ENCODE measurements at regions not wholly inside any gene's neighbourhood (a gene's known extent, or its start where the extent isn't known, plus 50 kb on each side); places are given as distances from the start of the nearest gene placed in this dataset.

DNA sequence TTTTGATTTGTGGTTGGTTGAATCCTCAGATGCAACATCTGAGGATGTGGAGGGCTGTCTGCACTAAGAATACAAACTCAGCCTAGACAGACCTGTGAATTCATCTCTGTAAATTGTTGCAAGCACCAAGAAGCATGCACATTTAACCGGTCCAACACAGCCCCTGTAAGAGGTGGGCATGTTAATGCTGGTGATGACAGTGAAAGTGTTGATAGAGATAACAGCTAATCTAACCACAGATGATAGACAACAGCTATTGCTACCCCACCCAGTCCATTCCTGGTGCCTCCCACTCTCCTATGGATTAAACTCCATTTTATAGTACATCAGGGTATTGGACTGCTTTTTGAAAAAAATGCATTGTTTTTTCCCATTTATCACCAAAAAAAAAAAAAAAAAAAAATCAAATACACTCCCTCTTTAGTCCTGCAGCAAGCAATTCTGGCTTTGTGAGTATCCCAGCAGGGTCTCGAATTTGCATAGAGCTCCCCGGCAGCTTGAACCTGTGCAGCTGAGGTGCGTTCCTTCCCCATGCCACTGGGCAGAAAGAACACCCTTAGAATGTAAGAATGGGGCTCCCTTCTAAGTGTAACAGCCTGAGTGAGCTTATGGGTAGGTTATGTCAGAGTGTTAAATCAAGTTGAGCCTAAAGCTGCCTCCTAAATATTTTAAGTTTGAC, 270.9 kb upstream of the JARID2 start:
- TF ChIP-seq CTCF (IDR thresholded peaks at IDR 0.05): no peak
- Histone ChIP-seq H3K4me1 (no peaks in the 10 kb centered on the region), H3K27ac (no peak overlapping the region), H3K79me2 (no peaks in the 10 kb centered on the region), H2AFZ (no peak overlapping the region), H3K4me3 (ENCODE audit: low read depth, low read length) (no peak overlapping the region), H3K27me3 (ENCODE audit: control insufficient read depth, insufficient read depth, low read length) (no peaks in the 10 kb centered on the region), H3K36me3 (ENCODE audit: control insufficient read depth, insufficient read depth, low read length) (no peaks in the 10 kb centered on the region), H3K4me2 (ENCODE audit: low read length) (no peak overlapping the region), H3K9ac (no peak overlapping the region), H3K9me3 (ENCODE audit: control insufficient read depth, low read length) (no peaks in the 10 kb centered on the region)

DNA sequence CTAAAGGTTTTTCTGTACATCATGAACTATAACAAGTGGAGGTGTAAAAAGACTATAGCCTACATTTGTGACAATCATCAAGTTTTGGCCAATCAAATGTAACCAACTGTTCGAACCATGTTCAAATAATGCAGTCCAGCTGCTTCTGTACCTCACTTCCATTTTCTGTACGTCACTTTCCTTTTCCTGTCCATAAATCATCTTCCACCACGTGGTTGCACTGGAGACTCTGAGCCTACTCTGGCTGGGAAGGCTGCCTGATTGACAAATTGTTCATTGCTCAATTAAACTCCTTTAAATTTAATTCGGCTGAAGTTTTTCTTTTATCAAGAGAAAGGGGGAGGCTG, 270.4 kb upstream of the JARID2 start:
- Histone ChIP-seq H3K4me2 (ENCODE audit: low read length) (no peak overlapping the region), H3K79me2 (no peaks in the 10 kb centered on the region), H3K9me3 (ENCODE audit: control insufficient read depth, low read length) (no peaks in the 10 kb centered on the region), H3K27ac (no peak overlapping the region), H3K4me3 (ENCODE audit: low read depth, low read length) (no peak overlapping the region), H3K27me3 (ENCODE audit: control insufficient read depth, insufficient read depth, low read length) (no peaks in the 10 kb centered on the region), H3K4me1 (no peaks in the 10 kb centered on the region), H3K36me3 (ENCODE audit: control insufficient read depth, insufficient read depth, low read length) (no peaks in the 10 kb centered on the region), H2AFZ (no peak overlapping the region), H3K9ac (no peak overlapping the region)
- no peak for TF ChIP-seq CTCF (IDR thresholded peaks at IDR 0.05)

DNA sequence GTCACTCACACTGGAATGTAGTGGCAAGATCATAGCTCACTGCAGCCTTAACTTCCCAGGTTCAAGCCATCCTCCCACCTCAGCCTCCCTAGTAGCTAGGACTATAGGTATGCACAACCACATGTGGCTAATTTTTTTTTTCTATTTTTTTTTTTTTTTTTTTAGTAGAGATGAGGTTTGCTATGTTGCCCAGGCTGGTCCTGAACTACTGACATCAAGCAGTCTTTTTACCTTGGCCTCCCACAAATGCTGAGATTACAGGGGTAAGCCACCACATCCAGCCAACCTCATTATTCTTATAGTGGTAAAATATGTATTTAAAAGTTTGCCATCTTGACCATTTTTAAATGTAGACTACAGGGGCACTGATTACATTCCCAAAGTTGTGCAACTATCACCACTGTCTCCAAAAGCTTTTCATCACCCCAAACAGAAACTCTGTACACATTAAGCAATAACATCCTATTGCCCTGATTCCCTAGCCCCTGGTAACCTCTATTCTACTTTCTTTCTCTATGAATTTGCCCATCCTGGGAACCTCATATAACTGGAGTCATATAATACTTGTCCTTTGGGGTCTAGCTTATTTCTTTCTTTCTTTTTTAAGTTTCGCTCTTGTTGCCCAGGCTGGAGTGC, 268.0 kb upstream of the JARID2 start:
- no peaks in the 10 kb centered on the region for H3K36me3 ChIP-seq (ENCODE audit: control insufficient read depth, insufficient read depth, low read length)
- H3K79me2 ChIP-seq: no peaks in the 10 kb centered on the region
- no peak overlapping the region for H3K27ac ChIP-seq
- H3K4me2 ChIP-seq (ENCODE audit: low read length): no peak overlapping the region
- H3K9ac ChIP-seq: no peak overlapping the region
- H3K4me3 ChIP-seq (ENCODE audit: low read depth, low read length): no peak overlapping the region
- H3K4me1 ChIP-seq: no peaks in the 10 kb centered on the region
- TF ChIP-seq CTCF (IDR thresholded peaks at IDR 0.05): no peak
- H2AFZ ChIP-seq: no peak overlapping the region
- H3K9me3 ChIP-seq (ENCODE audit: control insufficient read depth, low read length): no peaks in the 10 kb centered on the region
- no peaks in the 10 kb centered on the region for H3K27me3 ChIP-seq (ENCODE audit: control insufficient read depth, insufficient read depth, low read length)

DNA sequence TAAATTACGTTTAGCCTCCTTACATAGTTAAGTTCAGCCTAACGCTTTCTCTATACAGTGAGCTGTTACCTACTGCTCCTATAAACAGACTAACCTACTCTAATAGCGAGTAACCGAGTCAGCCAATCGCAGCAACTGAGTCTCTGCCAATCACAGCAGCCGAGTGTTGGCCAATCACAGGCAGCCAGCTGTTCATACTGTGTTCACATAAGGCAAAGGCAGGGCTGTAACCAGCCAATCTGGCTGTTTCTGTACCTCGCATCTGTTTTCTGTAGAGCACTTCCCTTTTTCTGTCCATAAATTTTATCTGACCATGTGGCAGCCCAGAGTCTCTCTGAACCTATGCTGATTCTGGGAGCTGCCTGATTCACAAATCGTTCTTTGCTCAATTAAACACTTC, 263.9 kb upstream of the JARID2 start:
- Histone ChIP-seq H3K4me3 (ENCODE audit: low read depth, low read length) (no peak overlapping the region), H3K79me2 (no peaks in the 10 kb centered on the region), H3K4me1 (peaks cover 15% of the 10 kb centered on the region), H3K27ac (no peak overlapping the region), H3K36me3 (ENCODE audit: control insufficient read depth, insufficient read depth, low read length) (no peaks in the 10 kb centered on the region), H3K27me3 (ENCODE audit: control insufficient read depth, insufficient read depth, low read length) (no peaks in the 10 kb centered on the region), H3K9me3 (ENCODE audit: control insufficient read depth, low read length) (no peaks in the 10 kb centered on the region), H2AFZ (no peak overlapping the region), H3K9ac (no peak overlapping the region), H3K4me2 (ENCODE audit: low read length) (no peak overlapping the region)
- TF ChIP-seq CTCF (IDR thresholded peaks at IDR 0.05): no peak

Data from parathyroid adenoma (tissue), 2 donors.